HFFc6 (cell line): ENCODE measurements at regions not wholly inside any gene's neighbourhood (a gene's known extent, or its start where the extent isn't known, plus 50 kb on each side); places are given as distances from the start of the nearest gene placed in this dataset.

Experiments used
- DNase-seq: peaks from one replicate; pipeline ENCODE4 v3.0.0-alpha.2; 2018
- H3K27ac Mint-ChIP-seq: 2 replicates; pipeline ENCODE4 v1.8.0; 2020; ENCODE audit warnings: mild to moderate bottlenecking, mixed read lengths
- H3K27me3 Mint-ChIP-seq: 2 replicates; pipeline ENCODE4 v1.8.0; 2021; ENCODE audit warnings: mild to moderate bottlenecking, moderate library complexity, mixed read lengths; ENCODE audit not compliant: insufficient read depth
- H3K36me3 Mint-ChIP-seq: 2 replicates; pipeline ENCODE4 v1.8.0; 2021; ENCODE audit warnings: low read depth, mixed read lengths
- H3K4me1 Mint-ChIP-seq: 2 replicates; pipeline ENCODE4 v1.8.0; 2020; ENCODE audit warnings: low read depth, mixed read lengths
- H3K4me3 Mint-ChIP-seq: 2 replicates; pipeline ENCODE4 v1.8.0; 2020; ENCODE audit warnings: mild to moderate bottlenecking, moderate library complexity, mixed read lengths
- H3K9me3 Mint-ChIP-seq: 2 replicates; pipeline ENCODE4 v1.8.0; 2020; ENCODE audit warnings: mild to moderate bottlenecking, mixed read lengths
- CTCF ChIP-seq: fragments of 200-600 bp; sonication (generic); IDR thresholded peaks from 2 replicates; pipeline ENCODE4 v1.5.0; 2021; ENCODE audit warnings: antibody characterized with exemption, mild to moderate bottlenecking

- no peaks in the 10 kb centered on the region for H3K4me1 Mint-ChIP-seq
- DNase-seq: no peak
- H3K27ac Mint-ChIP-seq: no peak overlapping the region
- peaks cover 3% of the 10 kb centered on the region for H3K27me3 Mint-ChIP-seq
- peaks cover 18% of the 10 kb centered on the region for H3K36me3 Mint-ChIP-seq
- H3K4me3 Mint-ChIP-seq: no peak overlapping the region
- H3K9me3 Mint-ChIP-seq: peaks cover 43% of the 10 kb centered on the region
- no peak for TF ChIP-seq CTCF
These were observed 91.4 kb upstream of the AFDN start for GRCh38 chr6:167735084-167735950.

GRCh38 chr6:167735951-167736288, 90.8 kb upstream of the AFDN start:
- no peak for TF ChIP-seq CTCF
- Mint-ChIP-seq H3K9me3 (peaks cover 37% of the 10 kb centered on the region), H3K4me3 (no peak overlapping the region), H3K27ac (no peak overlapping the region), H3K4me1 (no peaks in the 10 kb centered on the region), H3K27me3 (peaks cover 3% of the 10 kb centered on the region), H3K36me3 (peaks cover 18% of the 10 kb centered on the region)
- DNase-seq: no peak

GRCh38 chr6:167736486-167737204, 90.1 kb upstream of the AFDN start:
- H3K4me1 Mint-ChIP-seq: no peaks in the 10 kb centered on the region
- H3K27ac Mint-ChIP-seq: no peak overlapping the region
- DNase-seq: no peak
- peaks cover 1% of the 10 kb centered on the region for H3K27me3 Mint-ChIP-seq
- peaks cover 14% of the 10 kb centered on the region for H3K36me3 Mint-ChIP-seq
- H3K4me3 Mint-ChIP-seq: no peak overlapping the region
- TF ChIP-seq CTCF: no peak
- H3K9me3 Mint-ChIP-seq: peaks cover 32% of the 10 kb centered on the region

GRCh38 chr6:167737205-167737830, 89.4 kb upstream of the AFDN start:
- no peaks in the 10 kb centered on the region; the same call in 1 of the 2 replicates for H3K27me3 Mint-ChIP-seq
- DNase-seq: no peak
- H3K4me1 Mint-ChIP-seq: no peaks in the 10 kb centered on the region
- TF ChIP-seq CTCF: no peak
- no peak overlapping the region for H3K27ac Mint-ChIP-seq
- peaks cover 25% of the 10 kb centered on the region for H3K9me3 Mint-ChIP-seq
- no peak overlapping the region for H3K4me3 Mint-ChIP-seq
- H3K36me3 Mint-ChIP-seq: peaks cover 12% of the 10 kb centered on the region

GRCh38 chr6:167738386-167738785, 88.3 kb upstream of the AFDN start:
- no peak for DNase-seq
- Mint-ChIP-seq H3K4me1 (no peaks in the 10 kb centered on the region), H3K9me3 (peaks cover 21% of the 10 kb centered on the region), H3K4me3 (no peak overlapping the region), H3K27ac (no peak overlapping the region), H3K27me3 (no peaks in the 10 kb centered on the region; the same call in 1 of the 2 replicates), H3K36me3 (peaks cover 12% of the 10 kb centered on the region)
- TF ChIP-seq CTCF: no peak
